GM23338 (cell line): ENCODE measurements at regions not wholly inside any gene's neighbourhood (a gene's known extent, or its start where the extent isn't known, plus 50 kb on each side); places are given as distances from the start of the nearest gene placed in this dataset.

ENCODE experiments used
- ATAC-seq: fragments of 200-7000 bp; cut with Tn5 transposase; 3 replicates; pipeline ENCODE4 v1.9.1; 2020
- DNase-seq: peaks from one replicate; pipeline ENCODE4 v3.0.0-alpha.2; 2015; ENCODE audit warnings: low spot score
- H2AFZ ChIP-seq: fragments of 200-600 bp; sonication (generic); 2 replicates; pipeline ENCODE4 v1.8.0; 2016; ENCODE audit warnings: antibody characterized with exemption, mild to moderate bottlenecking, moderate library complexity
- H3F3A ChIP-seq: fragments of 200-600 bp; sonication (generic); replicated peaks from 2 replicates; pipeline ENCODE4 v1.8.0; 2017; ENCODE audit warnings: antibody characterized with exemption, mixed run types, low read depth
- H3K27ac ChIP-seq: fragments of 200-600 bp; sonication (generic); 2 replicates; pipeline ENCODE4 v1.6.1; 2016; ENCODE audit warnings: low read depth
- H3K27me3 ChIP-seq: fragments of 200-600 bp; sonication (generic); 2 replicates; pipeline ENCODE4 v1.8.0; 2016; ENCODE audit warnings: mild to moderate bottlenecking, mixed run types, moderate library complexity; ENCODE audit not compliant: insufficient read depth
- H3K36me3 ChIP-seq: fragments of 200-600 bp; sonication (generic); 2 replicates; pipeline ENCODE4 v1.8.0; 2016; ENCODE audit warnings: mild to moderate bottlenecking; ENCODE audit not compliant: insufficient read depth
- H3K4me1 ChIP-seq: fragments of 200-600 bp; sonication (generic); 2 replicates; pipeline ENCODE4 v1.8.0; 2016; ENCODE audit warnings: mild to moderate bottlenecking, moderate library complexity; ENCODE audit not compliant: insufficient read depth
- H3K4me2 ChIP-seq: fragments of 200-600 bp; sonication (generic); 2 replicates; pipeline ENCODE4 v1.7.1; 2017; ENCODE audit warnings: mixed run types
- H3K4me3 ChIP-seq: fragments of 200-600 bp; sonication (generic); 2 replicates; pipeline ENCODE4 v1.6.1; 2016; ENCODE audit warnings: mixed run types
- H3K79me2 ChIP-seq: fragments of 200-600 bp; sonication (generic); replicated peaks from 2 replicates; pipeline ENCODE4 v1.8.0; 2017; ENCODE audit warnings: mild to moderate bottlenecking; ENCODE audit not compliant: insufficient read depth
- H3K9me2 ChIP-seq: fragments of 200-600 bp; sonication (generic); 2 replicates; pipeline ENCODE4 v1.8.0; 2017; ENCODE audit not compliant: insufficient read depth
- H4K20me1 ChIP-seq: fragments of 200-600 bp; sonication (generic); replicated peaks from 2 replicates; pipeline ENCODE4 v1.8.0; 2017; ENCODE audit warnings: mild to moderate bottlenecking; ENCODE audit not compliant: insufficient read depth
- H3K27ac Mint-ChIP-seq: 2 replicates; pipeline ENCODE4 v1.8.0; 2020; ENCODE audit warnings: inconsistent platforms, mild to moderate bottlenecking, moderate library complexity, mixed read lengths
- H3K27me3 Mint-ChIP-seq: 3 replicates; pipeline ENCODE4 v1.8.0; 2022; ENCODE audit warnings: low read depth, mild to moderate bottlenecking, moderate library complexity, mixed read lengths, inconsistent platforms; ENCODE audit not compliant: insufficient read depth, poor library complexity
- H3K36me3 Mint-ChIP-seq: 3 replicates; pipeline ENCODE4 v1.8.0; 2021; ENCODE audit warnings: low read depth, mild to moderate bottlenecking, inconsistent platforms, moderate library complexity, mixed read lengths
- H3K4me1 Mint-ChIP-seq: 3 replicates; pipeline ENCODE4 v1.8.0; 2020; ENCODE audit warnings: mild to moderate bottlenecking, inconsistent platforms, mixed read lengths
- H3K4me3 Mint-ChIP-seq: 3 replicates; pipeline ENCODE4 v1.8.0; 2021; ENCODE audit warnings: moderate library complexity, mild to moderate bottlenecking, inconsistent platforms, mixed read lengths
- H3K9me3 Mint-ChIP-seq: 3 replicates; pipeline ENCODE4 v1.8.0; 2020; ENCODE audit warnings: moderate library complexity, mild to moderate bottlenecking, inconsistent platforms, mixed read lengths
- CREB1 ChIP-seq: fragments of 250-450 bp; sonication (Bioruptor Pico); IDR thresholded peaks from 2 replicates; pipeline ENCODE4 v1.5.0; 2020; ENCODE audit warnings: low read depth, mild to moderate bottlenecking, moderate library complexity
- EZH2phosphoT487 ChIP-seq: fragments of 200-600 bp; sonication (generic); IDR thresholded peaks from one replicate; pipeline ENCODE4 v1.8.1; 2018; ENCODE audit warnings: antibody characterized with exemption; ENCODE audit not compliant: unreplicated experiment
- JUNB ChIP-seq: IDR thresholded peaks from one replicate; pipeline ENCODE4 v1.6.1; 2016; ENCODE audit warnings: antibody characterized with exemption; ENCODE audit not compliant: unreplicated experiment
- NANOG ChIP-seq: IDR thresholded peaks from 2 replicates; pipeline ENCODE4 v1.6.1; 2016; ENCODE audit warnings: antibody characterized with exemption, borderline replicate concordance
- POLR2AphosphoS5 ChIP-seq: IDR thresholded peaks from 2 replicates; pipeline ENCODE4 v1.6.1; 2016; ENCODE audit warnings: antibody characterized with exemption, low read depth
- REST ChIP-seq: IDR thresholded peaks from one replicate; pipeline ENCODE4 v1.6.1; 2018; ENCODE audit warnings: antibody characterized with exemption; ENCODE audit not compliant: unreplicated experiment
- STAT1 ChIP-seq: IDR thresholded peaks from one replicate; pipeline ENCODE4 v1.6.1; 2016; ENCODE audit warnings: antibody characterized with exemption; ENCODE audit not compliant: unreplicated experiment
- ZNF331 ChIP-seq: fragments of 250-450 bp; sonication (Bioruptor Pico); IDR thresholded peaks from 2 replicates; pipeline ENCODE4 v1.5.0; 2020; ENCODE audit warnings: low read depth, mild to moderate bottlenecking, moderate library complexity
- TF ChIP-seq, protein P1 (sequence below): fragments of 250-450 bp; sonication (Bioruptor Pico); IDR thresholded peaks from 2 replicates; pipeline ENCODE4 v1.5.0; 2020; ENCODE audit warnings: mild to moderate bottlenecking, moderate library complexity

- no peaks in the 10 kb centered on the region for H3K36me3 ChIP-seq
- ATAC-seq = no peak
- no peaks in the 10 kb centered on the region for H3K79me2 ChIP-seq
- Mint-ChIP-seq H3K4me3 (no peak overlapping the region), H3K4me1 (peaks cover 13% of the 10 kb centered on the region), H3K27ac (no peak overlapping the region), H3K27me3 (no peaks in the 10 kb centered on the region), H3K9me3 (peaks cover 6% of the 10 kb centered on the region; the same call in 2 of the 3 replicates), H3K36me3 (no peaks in the 10 kb centered on the region)
- no peak for DNase-seq
- no peak overlapping the region for H3K4me3 ChIP-seq
- no peaks in the 10 kb centered on the region; the same call in 1 of the 2 replicates for H3K4me1 ChIP-seq
- TF ChIP-seq JUNB (no peak), STAT1 (no peak), CREB1 (CRISPR knock-in tag) (no peak), REST (no peak)
- no peaks in the 10 kb centered on the region for H3F3A ChIP-seq
- H3K9me2 ChIP-seq = 0 out of 2 replicates have a peak, but pooled peaks cover 6% of the 10 kb centered on the region
- no peak overlapping the region for H2AFZ ChIP-seq
- no peaks in the 10 kb centered on the region for H4K20me1 ChIP-seq
- H3K27ac ChIP-seq = no peak overlapping the region
- no peak overlapping the region for H3K4me2 ChIP-seq
- H3K27me3 ChIP-seq = no peaks in the 10 kb centered on the region
Observed at GRCh38 chr2:45227347-45227746, 218.1 kb upstream of the SIX2 start.

GRCh38 chr2:45224993-45225380, 215.7 kb upstream of the SIX2 start:
- Mint-ChIP-seq H3K27ac (no peak overlapping the region), H3K4me1 (peaks cover 13% of the 10 kb centered on the region), H3K4me3 (no peak overlapping the region), H3K27me3 (peaks cover 4% of the 10 kb centered on the region), H3K9me3 (peaks cover 6% of the 10 kb centered on the region; the same call in 2 of the 3 replicates), H3K36me3 (no peaks in the 10 kb centered on the region; the same call in 2 of the 3 replicates)
- no peak for ATAC-seq
- H3F3A ChIP-seq = no peaks in the 10 kb centered on the region
- H3K4me2 ChIP-seq = no peak overlapping the region
- H2AFZ ChIP-seq = no peak overlapping the region
- H3K79me2 ChIP-seq = no peaks in the 10 kb centered on the region
- no peak for DNase-seq
- no peaks in the 10 kb centered on the region for H3K27me3 ChIP-seq
- no peaks in the 10 kb centered on the region; the same call in 1 of the 2 replicates for H3K4me1 ChIP-seq
- H3K27ac ChIP-seq = no peak overlapping the region
- no peak overlapping the region for H3K4me3 ChIP-seq
- H3K9me2 ChIP-seq = no peaks in the 10 kb centered on the region; the same call in 1 of the 2 replicates
- H3K36me3 ChIP-seq = no peaks in the 10 kb centered on the region
- no peaks in the 10 kb centered on the region for H4K20me1 ChIP-seq
- TF ChIP-seq STAT1 = no peak
- TF ChIP-seq REST = no peak
- no peak for TF ChIP-seq ZNF331 (CRISPR knock-in tag)
- TF ChIP-seq NANOG = no peak
- no peak for TF ChIP-seq POLR2AphosphoS5
- TF ChIP-seq, protein P1, sequence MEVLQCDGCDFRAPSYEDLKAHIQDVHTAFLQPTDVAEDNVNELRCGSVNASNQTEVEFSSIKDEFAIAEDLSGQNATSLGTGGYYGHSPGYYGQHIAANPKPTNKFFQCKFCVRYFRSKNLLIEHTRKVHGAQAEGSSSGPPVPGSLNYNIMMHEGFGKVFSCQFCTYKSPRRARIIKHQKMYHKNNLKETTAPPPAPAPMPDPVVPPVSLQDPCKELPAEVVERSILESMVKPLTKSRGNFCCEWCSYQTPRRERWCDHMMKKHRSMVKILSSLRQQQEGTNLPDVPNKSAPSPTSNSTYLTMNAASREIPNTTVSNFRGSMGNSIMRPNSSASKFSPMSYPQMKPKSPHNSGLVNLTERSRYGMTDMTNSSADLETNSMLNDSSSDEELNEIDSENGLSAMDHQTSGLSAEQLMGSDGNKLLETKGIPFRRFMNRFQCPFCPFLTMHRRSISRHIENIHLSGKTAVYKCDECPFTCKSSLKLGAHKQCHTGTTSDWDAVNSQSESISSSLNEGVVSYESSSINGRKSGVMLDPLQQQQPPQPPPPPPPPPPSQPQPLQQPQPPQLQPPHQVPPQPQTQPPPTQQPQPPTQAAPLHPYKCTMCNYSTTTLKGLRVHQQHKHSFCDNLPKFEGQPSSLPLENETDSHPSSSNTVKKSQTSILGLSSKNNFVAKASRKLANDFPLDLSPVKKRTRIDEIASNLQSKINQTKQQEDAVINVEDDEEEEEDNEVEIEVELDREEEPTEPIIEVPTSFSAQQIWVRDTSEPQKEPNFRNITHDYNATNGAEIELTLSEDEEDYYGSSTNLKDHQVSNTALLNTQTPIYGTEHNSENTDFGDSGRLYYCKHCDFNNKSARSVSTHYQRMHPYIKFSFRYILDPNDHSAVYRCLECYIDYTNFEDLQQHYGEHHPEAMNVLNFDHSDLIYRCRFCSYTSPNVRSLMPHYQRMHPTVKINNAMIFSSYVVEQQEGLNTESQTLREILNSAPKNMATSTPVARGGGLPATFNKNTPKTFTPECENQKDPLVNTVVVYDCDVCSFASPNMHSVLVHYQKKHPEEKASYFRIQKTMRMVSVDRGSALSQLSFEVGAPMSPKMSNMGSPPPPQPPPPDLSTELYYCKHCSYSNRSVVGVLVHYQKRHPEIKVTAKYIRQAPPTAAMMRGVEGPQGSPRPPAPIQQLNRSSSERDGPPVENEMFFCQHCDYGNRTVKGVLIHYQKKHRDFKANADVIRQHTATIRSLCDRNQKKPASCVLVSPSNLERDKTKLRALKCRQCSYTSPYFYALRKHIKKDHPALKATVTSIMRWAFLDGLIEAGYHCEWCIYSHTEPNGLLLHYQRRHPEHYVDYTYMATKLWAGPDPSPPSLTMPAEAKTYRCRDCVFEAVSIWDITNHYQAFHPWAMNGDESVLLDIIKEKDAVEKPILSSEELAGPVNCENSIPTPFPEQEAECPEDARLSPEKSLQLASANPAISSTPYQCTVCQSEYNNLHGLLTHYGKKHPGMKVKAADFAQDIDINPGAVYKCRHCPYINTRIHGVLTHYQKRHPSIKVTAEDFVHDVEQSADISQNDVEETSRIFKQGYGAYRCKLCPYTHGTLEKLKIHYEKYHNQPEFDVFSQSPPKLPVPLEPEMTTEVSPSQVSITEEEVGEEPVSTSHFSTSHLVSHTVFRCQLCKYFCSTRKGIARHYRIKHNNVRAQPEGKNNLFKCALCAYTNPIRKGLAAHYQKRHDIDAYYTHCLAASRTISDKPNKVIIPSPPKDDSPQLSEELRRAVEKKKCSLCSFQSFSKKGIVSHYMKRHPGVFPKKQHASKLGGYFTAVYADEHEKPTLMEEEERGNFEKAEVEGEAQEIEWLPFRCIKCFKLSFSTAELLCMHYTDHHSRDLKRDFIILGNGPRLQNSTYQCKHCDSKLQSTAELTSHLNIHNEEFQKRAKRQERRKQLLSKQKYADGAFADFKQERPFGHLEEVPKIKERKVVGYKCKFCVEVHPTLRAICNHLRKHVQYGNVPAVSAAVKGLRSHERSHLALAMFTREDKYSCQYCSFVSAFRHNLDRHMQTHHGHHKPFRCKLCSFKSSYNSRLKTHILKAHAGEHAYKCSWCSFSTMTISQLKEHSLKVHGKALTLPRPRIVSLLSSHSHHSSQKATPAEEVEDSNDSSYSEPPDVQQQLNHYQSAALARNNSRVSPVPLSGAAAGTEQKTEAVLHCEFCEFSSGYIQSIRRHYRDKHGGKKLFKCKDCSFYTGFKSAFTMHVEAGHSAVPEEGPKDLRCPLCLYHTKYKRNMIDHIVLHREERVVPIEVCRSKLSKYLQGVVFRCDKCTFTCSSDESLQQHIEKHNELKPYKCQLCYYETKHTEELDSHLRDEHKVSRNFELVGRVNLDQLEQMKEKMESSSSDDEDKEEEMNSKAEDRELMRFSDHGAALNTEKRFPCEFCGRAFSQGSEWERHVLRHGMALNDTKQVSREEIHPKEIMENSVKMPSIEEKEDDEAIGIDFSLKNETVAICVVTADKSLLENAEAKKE (CRISPR knock-in tag) = no peak
- no peak for TF ChIP-seq EZH2phosphoT487
